ENCODE measurements at regions not wholly inside any gene's neighbourhood (a gene's known extent, or its start where the extent isn't known, plus 50 kb on each side); places are given as distances from the start of the nearest gene placed in this dataset.

GRCh38 chr6:128672023-128672422 is 151.6 kb upstream of the PTPRK start:
- DNase-seq (ENCODE audit: low read depth, low spot score): no peak

GRCh38 chr6:128667339-128667858 is 147.0 kb upstream of the PTPRK start:
- DNase-seq (ENCODE audit: low read depth, low spot score): no peak

GRCh38 chr6:128666405-128666804 is 146.0 kb upstream of the PTPRK start:
- no peak for DNase-seq (ENCODE audit: low read depth, low spot score)

GRCh38 chr6:128663238-128663637 is 142.8 kb upstream of the PTPRK start:
- DNase-seq (ENCODE audit: low read depth, low spot score): no peak

GRCh38 chr6:128659878-128660622 is 139.7 kb upstream of the PTPRK start:
- no peak for DNase-seq (ENCODE audit: low read depth, low spot score)

- no peak for DNase-seq (ENCODE audit: low read depth, low spot score)
Observed at GRCh38 chr6:128659276-128659675, 138.9 kb upstream of the PTPRK start.

- no peak for DNase-seq (ENCODE audit: low read depth, low spot score)
Observed at GRCh38 chr6:128657181-128657580, 136.8 kb upstream of the PTPRK start.

GRCh38 chr6:128655978-128656498 is 135.6 kb upstream of the PTPRK start:
- DNase-seq (ENCODE audit: low read depth, low spot score): peak; percentile 17

GRCh38 chr6:128648022-128648598 is 127.7 kb upstream of the PTPRK start:
- no peak for DNase-seq (ENCODE audit: low read depth, low spot score)

GRCh38 chr6:128642132-128642531 is 121.7 kb upstream of the PTPRK start:
- no peak for DNase-seq (ENCODE audit: low read depth, low spot score)

GRCh38 chr6:128641703-128642102 is 121.3 kb upstream of the PTPRK start:
- DNase-seq (ENCODE audit: low read depth, low spot score): no peak

- no peak for DNase-seq (ENCODE audit: low read depth, low spot score)
Observed at GRCh38 chr6:128638817-128639216, 118.4 kb upstream of the PTPRK start.

GRCh38 chr6:128635219-128635618 is 114.8 kb upstream of the PTPRK start:
- DNase-seq (ENCODE audit: low read depth, low spot score): no peak

- no peak for DNase-seq (ENCODE audit: low read depth, low spot score)
Observed at GRCh38 chr6:128632131-128632530, 111.7 kb upstream of the PTPRK start.

- DNase-seq (ENCODE audit: low read depth, low spot score): no peak
Observed at GRCh38 chr6:128631031-128631430, 110.6 kb upstream of the PTPRK start.

GRCh38 chr6:128630213-128630612 is 109.8 kb upstream of the PTPRK start:
- no peak for DNase-seq (ENCODE audit: low read depth, low spot score)

- DNase-seq (ENCODE audit: low read depth, low spot score): no peak
Observed at GRCh38 chr6:128617285-128617684, 96.9 kb upstream of the PTPRK start.

- no peak for DNase-seq (ENCODE audit: low read depth, low spot score)
Observed at GRCh38 chr6:128616342-128616741, 95.9 kb upstream of the PTPRK start.

- DNase-seq (ENCODE audit: low read depth, low spot score): no peak
Observed at GRCh38 chr6:128606611-128607010, 86.2 kb upstream of the PTPRK start.

GRCh38 chr6:128605961-128606360 is 85.6 kb upstream of the PTPRK start:
- no peak for DNase-seq (ENCODE audit: low read depth, low spot score)

- no peak for DNase-seq (ENCODE audit: low read depth, low spot score)
Observed at GRCh38 chr6:128601060-128601459, 80.7 kb upstream of the PTPRK start.

- peak; percentile 39 for DNase-seq (ENCODE audit: low read depth, low spot score)
Observed at GRCh38 chr6:128600397-128600951, 80.1 kb upstream of the PTPRK start.

- DNase-seq (ENCODE audit: low read depth, low spot score): no peak
Observed at GRCh38 chr6:128599036-128599435, 78.6 kb upstream of the PTPRK start.

All from smooth muscle cell of the brain vasculature (primary cell).